Activated naive CD4-positive, alpha-beta T cell treated with anti-CD3 and anti-CD28 coated beads for 36 hours (primary cell): ENCODE measurements at regions not wholly inside any gene's neighbourhood (a gene's known extent, or its start where the extent isn't known, plus 50 kb on each side); places are given as distances from the start of the nearest gene placed in this dataset.

Source experiments
- CTCF ChIA-PET: fragments of 350-600 bp; sonication (Branson Sonifier 250); formaldehyde crosslinking; loops from one replicate; lab custom pipeline; 2021; ENCODE audit warnings: antibody characterized with exemption; lab: Charles Lee
- DNase-seq: peaks from one replicate; pipeline ENCODE4 v3.0.0-alpha.2; 2020
- H3K27ac Mint-ChIP-seq: one replicate; pipeline ENCODE4 v1.8.0; 2021; ENCODE audit warnings: mild to moderate bottlenecking, mixed read lengths
- H3K27me3 Mint-ChIP-seq: one replicate; pipeline ENCODE4 v1.8.0; 2021; ENCODE audit warnings: low read depth, mixed read lengths
- H3K36me3 Mint-ChIP-seq: one replicate; pipeline ENCODE4 v1.8.0; 2021; ENCODE audit warnings: low read depth, mixed read lengths
- H3K4me1 Mint-ChIP-seq: one replicate; pipeline ENCODE4 v1.8.0; 2021; ENCODE audit warnings: low read depth, mixed read lengths
- H3K4me3 Mint-ChIP-seq: one replicate; pipeline ENCODE4 v1.8.0; 2021; ENCODE audit warnings: mild to moderate bottlenecking, moderate library complexity, mixed read lengths
- H3K9me3 Mint-ChIP-seq: one replicate; pipeline ENCODE4 v1.8.0; 2021; ENCODE audit warnings: mixed read lengths
- intact Hi-C: fragments of 100-400 bp; cut with micrococcal nuclease; formaldehyde crosslinking; loops from one replicate; pipeline ENCODE4 v1.15.1; 2023

DNA sequence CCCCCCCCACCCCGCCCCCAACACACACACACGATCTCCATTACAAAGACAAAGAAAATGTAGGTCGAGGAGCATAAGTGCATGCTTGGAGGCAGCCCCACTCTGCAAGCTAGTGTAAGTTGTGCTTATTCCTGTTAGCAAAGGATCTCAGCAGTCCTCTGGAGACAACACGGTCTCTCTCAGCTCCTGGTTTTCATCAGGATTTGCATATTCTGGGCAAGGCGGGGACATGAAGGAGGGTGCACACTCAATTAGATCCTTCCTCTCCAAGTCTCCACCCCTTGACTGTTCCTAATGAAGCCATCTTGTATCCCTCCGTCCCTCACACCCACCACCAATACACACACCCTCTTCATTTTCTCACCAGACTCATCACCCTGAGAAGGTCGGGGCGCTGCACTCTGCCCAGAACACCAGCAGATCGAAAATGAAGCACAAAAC lies 63.8 kb downstream of the MRPL46 start:
- H3K36me3 Mint-ChIP-seq = no peaks in the 10 kb centered on the region
- no peak overlapping the region for H3K27ac Mint-ChIP-seq
- H3K4me1 Mint-ChIP-seq = peaks cover 5% of the 10 kb centered on the region
- peaks cover 8% of the 10 kb centered on the region for H3K27me3 Mint-ChIP-seq
- intact Hi-C loops = no loop called here
- no peaks in the 10 kb centered on the region for H3K9me3 Mint-ChIP-seq
- no peak for DNase-seq
- CTCF ChIA-PET = no interaction called here
- no peak overlapping the region for H3K4me3 Mint-ChIP-seq

DNA sequence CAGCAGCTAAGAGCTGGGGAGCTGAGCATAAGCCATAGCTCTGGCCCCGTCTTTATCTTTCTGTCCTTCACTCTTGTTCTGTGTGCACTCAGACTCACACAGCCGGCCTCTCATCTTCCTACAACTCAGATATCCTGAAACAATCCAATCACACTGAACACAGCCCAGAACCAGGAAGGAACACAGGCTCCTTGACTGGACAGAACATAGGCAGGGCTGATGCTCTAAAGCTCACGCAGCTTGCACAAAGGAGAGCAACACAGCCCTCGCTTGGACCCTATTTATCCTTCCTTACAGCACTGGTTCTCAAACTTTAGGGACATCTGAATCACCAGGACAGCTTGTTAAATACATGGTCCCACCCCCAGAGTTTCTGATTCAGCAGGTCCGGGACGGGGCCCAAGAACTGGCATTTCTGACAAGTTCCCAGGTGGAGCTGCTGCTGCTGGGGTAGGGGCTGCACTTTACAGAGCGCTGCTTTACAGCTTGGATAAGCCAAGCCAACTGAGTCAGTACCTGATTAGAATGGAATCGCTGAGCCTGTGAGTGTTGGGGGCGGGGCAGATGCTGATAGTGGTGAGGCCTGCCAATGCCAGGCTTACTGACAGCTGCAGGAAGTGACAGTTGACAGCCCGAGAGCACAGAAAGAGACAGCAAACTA lies 65.1 kb downstream of the MRPL46 start:
- no peak overlapping the region for H3K27ac Mint-ChIP-seq
- no peak overlapping the region for H3K4me3 Mint-ChIP-seq
- CTCF ChIA-PET = interaction anchor here (0.6 kb wide), 1 partner anchor 72 kb away, joined by 6 read pairs; no protein-coding TSS in a partner anchor
- intact Hi-C loops = no loop called here
- H3K27me3 Mint-ChIP-seq = peaks cover 4% of the 10 kb centered on the region
- no peaks in the 10 kb centered on the region for H3K9me3 Mint-ChIP-seq
- DNase-seq = peak; percentile 73
- H3K4me1 Mint-ChIP-seq = peaks cover 5% of the 10 kb centered on the region
- no peaks in the 10 kb centered on the region for H3K36me3 Mint-ChIP-seq

DNA sequence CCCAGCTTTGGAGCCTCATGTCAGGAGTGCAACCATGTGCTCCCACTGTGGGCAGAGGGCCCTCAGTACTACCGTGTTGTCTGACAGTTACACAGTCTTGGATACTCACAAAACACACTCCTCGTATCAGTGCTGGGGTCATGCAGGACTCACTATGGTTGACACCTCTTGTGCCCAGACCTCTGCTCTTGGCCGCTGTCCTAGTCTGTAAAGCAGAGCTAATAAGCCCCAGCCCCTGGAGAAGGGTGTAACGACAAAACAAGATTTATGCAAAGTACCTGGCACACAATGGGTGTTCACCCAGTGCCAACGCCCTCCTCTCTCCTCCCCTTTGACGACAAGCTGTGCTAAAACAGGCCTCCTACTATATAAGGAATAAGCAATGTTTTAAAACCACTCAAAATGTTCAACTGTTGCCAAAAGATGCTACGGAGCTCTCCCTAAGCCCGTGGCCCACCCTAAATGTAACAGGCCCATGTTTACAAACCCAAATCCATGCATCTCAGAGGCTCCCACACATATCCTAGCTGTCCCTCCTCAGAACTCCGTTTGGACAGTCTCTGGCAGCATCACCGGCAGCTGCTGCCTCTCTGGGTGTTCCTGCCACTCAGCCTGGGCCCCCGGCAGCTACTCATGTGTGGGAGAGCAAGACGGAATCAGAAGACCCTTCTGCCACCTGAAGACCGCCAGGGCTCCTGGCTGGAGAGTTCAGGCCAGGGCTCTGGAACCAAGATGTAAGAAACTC lies 65.8 kb downstream of the MRPL46 start:
- intact Hi-C loops = no loop called here
- CTCF ChIA-PET = no interaction called here
- DNase-seq = no peak
- no peak overlapping the region for H3K4me3 Mint-ChIP-seq
- H3K27me3 Mint-ChIP-seq = peaks cover 4% of the 10 kb centered on the region
- no peak overlapping the region for H3K27ac Mint-ChIP-seq
- H3K4me1 Mint-ChIP-seq = peaks cover 5% of the 10 kb centered on the region
- H3K36me3 Mint-ChIP-seq = no peaks in the 10 kb centered on the region
- H3K9me3 Mint-ChIP-seq = no peaks in the 10 kb centered on the region

DNA sequence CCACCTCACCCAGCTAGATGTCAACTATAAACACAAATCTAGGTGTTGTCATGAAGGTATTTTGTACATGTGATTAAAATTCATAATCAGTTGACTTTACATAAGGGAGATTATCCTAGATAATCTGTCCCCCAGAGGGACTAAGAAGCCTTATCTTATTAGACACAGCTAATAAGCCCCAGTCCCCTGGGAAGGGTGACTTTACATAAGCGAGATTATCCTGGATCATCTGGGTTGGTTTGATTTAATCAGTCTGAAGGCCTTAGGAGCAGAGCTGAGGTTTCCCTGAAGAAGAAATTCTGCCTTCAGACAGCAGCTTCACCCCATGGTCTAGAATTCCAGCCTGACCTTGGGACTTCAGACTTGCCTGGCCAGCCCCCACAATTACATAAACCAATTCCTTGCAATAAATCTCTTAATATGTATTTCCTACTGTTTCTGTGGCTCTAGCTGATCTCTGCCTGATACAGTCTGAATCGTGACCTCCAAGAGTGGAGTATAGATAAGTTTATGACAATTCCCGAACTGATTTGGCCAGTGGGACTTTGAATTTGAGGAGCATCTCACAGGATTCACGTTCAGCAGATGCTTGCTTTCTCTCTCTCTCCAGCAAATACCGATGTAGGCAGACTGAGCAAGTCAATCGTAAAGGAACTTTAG lies 66.5 kb downstream of the MRPL46 start:
- CTCF ChIA-PET = no interaction called here
- peaks cover 5% of the 10 kb centered on the region for H3K4me1 Mint-ChIP-seq
- H3K9me3 Mint-ChIP-seq = no peaks in the 10 kb centered on the region
- intact Hi-C loops = no loop called here
- no peak for DNase-seq
- no peak overlapping the region for H3K4me3 Mint-ChIP-seq
- peaks cover 2% of the 10 kb centered on the region for H3K27me3 Mint-ChIP-seq
- H3K36me3 Mint-ChIP-seq = no peaks in the 10 kb centered on the region
- no peak overlapping the region for H3K27ac Mint-ChIP-seq

DNA sequence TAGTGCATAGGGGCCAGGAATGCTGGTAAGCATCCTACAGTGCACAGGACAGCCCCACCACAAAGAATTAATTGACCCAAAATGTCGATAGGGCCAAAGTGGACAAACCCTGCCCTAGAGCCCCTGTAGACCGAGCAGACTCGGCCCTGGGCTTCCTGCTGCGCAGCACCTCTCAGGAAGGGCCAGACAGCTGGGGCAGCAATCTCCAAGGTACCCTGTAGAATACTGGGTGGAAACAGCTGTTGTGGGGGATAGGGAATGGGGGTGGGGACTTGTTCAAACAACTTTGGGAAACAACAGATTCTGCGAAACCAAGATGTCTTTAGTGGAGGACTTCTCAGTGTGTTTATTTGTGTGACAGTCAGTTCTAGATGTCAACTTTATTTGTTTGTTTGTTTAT lies 67.1 kb downstream of the MRPL46 start:
- Mint-ChIP-seq H3K4me3 (no peak overlapping the region), H3K36me3 (no peaks in the 10 kb centered on the region), H3K27me3 (peaks cover 2% of the 10 kb centered on the region), H3K4me1 (peaks cover 5% of the 10 kb centered on the region), H3K9me3 (no peaks in the 10 kb centered on the region), H3K27ac (no peak overlapping the region)
- intact Hi-C loops = no loop called here
- CTCF ChIA-PET = no interaction called here
- DNase-seq = no peak

DNA sequence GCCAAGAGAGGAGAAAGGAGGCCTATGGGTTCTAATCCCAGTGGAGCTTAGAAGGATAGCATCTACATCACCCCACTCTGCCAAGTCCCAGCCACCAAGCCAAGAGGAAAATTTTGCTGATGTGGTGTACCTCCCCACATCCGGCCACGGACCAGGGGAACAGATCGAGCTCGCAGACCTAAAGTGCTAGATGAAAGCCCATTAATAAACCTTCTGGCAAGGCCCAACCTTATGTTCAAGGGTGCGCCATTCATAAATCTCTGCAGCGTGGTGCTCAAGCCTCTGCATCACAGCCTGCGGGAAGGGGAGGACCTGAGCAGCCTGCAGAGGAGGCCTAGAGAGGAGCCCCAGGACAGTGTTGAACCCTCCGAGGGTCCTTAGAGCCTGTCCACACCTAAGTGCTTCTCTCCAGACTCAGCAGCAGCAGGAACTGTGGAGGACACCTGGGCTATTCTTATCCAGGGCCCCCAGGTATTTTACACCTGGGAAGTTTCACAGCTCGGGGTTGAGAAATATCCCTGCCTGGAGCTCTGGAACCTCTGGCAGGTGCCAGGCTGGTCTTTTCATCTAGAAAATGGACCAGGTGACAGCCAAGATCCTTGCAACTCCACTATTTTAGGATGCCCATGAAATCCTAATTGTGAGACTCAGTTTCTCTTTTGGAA lies 68.0 kb downstream of the MRPL46 start:
- Mint-ChIP-seq H3K4me1 (peaks cover 5% of the 10 kb centered on the region), H3K4me3 (no peak overlapping the region), H3K27ac (no peak overlapping the region), H3K27me3 (peaks cover 2% of the 10 kb centered on the region), H3K9me3 (no peaks in the 10 kb centered on the region), H3K36me3 (no peaks in the 10 kb centered on the region)
- CTCF ChIA-PET = no interaction called here
- intact Hi-C loops = no loop called here
- DNase-seq = no peak

DNA sequence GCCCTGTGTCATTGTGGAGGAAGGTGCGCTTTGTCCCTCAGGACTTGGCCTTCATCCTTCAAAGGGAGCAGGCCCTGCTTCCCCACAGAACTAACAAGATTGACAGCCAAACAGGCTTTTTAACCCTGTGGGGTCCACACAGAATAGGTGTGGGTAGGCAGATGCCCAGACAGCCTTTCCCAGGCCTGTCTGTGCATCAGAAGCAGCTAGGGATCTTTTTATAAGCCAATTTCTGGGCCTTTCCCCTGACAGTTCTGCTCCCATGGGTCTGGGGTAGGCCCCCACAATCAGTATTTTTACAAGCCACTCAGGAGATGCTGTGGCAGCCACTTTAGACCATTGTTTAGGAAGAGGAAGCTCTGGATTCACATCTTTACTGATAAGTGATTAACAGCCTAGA lies 69.2 kb downstream of the MRPL46 start:
- DNase-seq = no peak
- no peaks in the 10 kb centered on the region for H3K36me3 Mint-ChIP-seq
- no peak overlapping the region for H3K27ac Mint-ChIP-seq
- no peak overlapping the region for H3K4me3 Mint-ChIP-seq
- H3K4me1 Mint-ChIP-seq = peaks cover 8% of the 10 kb centered on the region
- H3K27me3 Mint-ChIP-seq = peaks cover 2% of the 10 kb centered on the region
- CTCF ChIA-PET = no interaction called here
- H3K9me3 Mint-ChIP-seq = no peaks in the 10 kb centered on the region
- intact Hi-C loops = no loop called here

DNA sequence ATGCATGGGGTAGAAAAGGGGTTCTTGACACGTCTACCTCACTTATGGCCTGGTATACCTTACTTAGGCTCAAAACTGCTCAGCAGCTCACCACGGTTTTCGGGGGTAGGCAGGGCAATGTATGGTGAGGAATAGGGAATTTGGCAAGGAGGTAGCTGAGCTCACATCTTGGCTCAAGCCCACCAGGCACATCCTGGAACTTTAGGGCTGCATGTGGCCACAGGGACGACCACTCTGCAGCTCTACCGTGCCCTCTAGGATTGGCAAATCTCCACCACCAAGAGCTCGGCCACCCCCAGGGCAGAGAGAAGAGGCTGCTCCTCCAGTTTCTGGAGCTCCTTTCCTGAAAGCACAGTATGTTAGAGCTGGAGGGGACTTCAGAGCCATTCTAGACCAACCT lies 69.7 kb downstream of the MRPL46 start:
- DNase-seq = no peak
- Mint-ChIP-seq H3K36me3 (no peaks in the 10 kb centered on the region), H3K4me1 (peaks cover 6% of the 10 kb centered on the region), H3K27ac (no peak overlapping the region), H3K27me3 (peaks cover 2% of the 10 kb centered on the region), H3K9me3 (no peaks in the 10 kb centered on the region), H3K4me3 (no peak overlapping the region)
- intact Hi-C loops = no loop called here
- CTCF ChIA-PET = no interaction called here

DNA sequence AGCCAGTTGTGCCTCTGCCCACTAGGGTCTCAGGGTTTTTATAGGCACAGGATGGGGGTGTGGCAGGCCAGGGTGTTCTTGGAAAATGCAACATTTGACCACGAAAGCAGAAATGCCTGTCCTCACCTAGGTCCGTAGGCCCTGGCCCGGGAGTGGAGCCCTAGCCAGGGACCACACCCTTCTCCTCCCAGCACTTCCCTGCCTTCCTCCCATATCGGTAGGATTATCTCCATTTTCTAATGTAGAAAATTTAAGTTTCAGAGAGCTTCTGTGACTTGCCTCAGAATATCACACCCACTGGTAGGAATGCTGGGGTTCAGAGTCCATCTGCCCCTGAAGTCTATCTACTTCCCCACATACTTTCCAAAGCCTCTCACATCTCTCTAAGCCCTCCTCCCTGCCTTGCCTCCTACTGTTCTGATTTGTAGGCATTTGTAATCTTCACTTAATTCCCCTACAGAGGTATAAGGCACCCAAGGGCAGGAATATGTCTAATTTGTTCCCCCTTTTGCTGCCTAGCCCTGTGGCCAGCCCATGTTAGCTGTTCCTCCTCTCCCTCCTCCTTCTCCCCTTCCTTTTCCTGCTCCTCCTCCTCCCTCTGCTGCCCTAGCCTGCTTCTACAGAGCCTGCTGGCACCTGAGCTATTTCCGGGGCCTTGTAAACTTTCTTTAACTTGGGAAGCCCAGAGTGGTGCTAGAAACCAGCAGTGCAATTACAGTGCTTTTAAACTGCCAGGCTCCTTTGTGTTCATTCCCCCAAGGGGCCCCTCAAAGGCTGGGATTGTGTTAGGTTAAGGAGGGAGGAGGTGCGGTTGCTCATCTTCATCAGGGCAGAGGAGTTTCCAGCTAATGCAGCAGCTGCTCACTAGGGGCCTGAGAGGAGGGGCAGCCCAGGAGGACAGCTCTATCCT lies 71.1 kb downstream of the MRPL46 start:
- Mint-ChIP-seq H3K27ac (no peak overlapping the region), H3K27me3 (peaks cover 3% of the 10 kb centered on the region), H3K36me3 (no peaks in the 10 kb centered on the region), H3K4me1 (peaks cover 3% of the 10 kb centered on the region), H3K9me3 (no peaks in the 10 kb centered on the region), H3K4me3 (no peak overlapping the region)
- CTCF ChIA-PET = no interaction called here
- DNase-seq = no peak
- intact Hi-C loops = no loop called here

DNA sequence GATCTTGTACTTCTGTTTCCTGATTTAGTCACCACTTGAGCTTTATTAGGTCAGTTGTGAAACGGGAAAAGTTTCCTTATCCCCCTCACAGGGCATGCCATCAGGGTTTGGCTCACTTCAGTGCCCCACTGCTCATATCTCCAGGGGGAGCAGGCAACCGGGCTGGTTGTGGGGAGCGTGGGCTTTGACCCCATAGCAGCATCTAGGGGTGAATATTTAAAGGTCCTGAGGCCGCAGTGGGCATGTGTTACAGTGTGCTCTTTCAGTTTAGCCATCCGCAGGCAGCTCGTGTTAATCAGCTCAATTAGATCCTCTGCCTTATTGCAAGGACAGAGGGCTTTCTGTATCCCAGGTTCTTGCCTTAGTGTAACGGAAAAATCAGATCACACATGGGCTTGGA lies 71.9 kb downstream of the MRPL46 start:
- H3K36me3 Mint-ChIP-seq = no peaks in the 10 kb centered on the region
- H3K4me3 Mint-ChIP-seq = no peak overlapping the region
- peaks cover 3% of the 10 kb centered on the region for H3K4me1 Mint-ChIP-seq
- peaks cover 4% of the 10 kb centered on the region for H3K27me3 Mint-ChIP-seq
- DNase-seq = no peak
- intact Hi-C loops = no loop called here
- no peaks in the 10 kb centered on the region for H3K9me3 Mint-ChIP-seq
- CTCF ChIA-PET = no interaction called here
- no peak overlapping the region for H3K27ac Mint-ChIP-seq

DNA sequence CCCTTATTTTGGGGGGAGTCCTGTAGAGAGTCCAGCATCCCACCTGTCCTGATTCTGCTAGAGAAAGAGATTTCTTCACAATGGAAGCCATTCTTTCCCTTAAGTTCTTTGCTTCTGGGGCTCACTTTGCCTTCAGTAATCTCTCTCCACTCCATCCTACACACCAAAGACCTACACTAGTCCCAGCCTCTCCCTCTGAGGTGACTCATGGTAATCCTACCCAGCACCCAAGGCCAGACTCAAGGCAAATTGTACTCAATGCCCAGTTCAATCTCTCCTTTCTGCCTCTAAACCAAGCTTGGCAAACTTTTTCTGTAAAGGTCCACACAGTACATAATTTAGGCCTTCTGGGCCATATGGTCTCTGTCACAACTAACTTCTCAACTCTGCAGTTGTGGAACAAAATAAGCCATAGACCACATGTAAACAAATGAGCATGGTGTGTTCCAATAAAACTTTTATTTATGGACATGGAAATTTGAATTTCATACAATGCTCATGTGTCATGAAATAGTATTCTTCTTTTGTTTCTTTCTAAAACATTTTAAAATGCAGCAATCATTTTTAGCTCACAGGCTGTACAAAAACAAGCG lies 72.5 kb downstream of the MRPL46 start:
- no peaks in the 10 kb centered on the region for H3K9me3 Mint-ChIP-seq
- no peak overlapping the region for H3K4me3 Mint-ChIP-seq
- no peak overlapping the region for H3K27ac Mint-ChIP-seq
- peaks cover 3% of the 10 kb centered on the region for H3K4me1 Mint-ChIP-seq
- intact Hi-C loops = no loop called here
- no peak for DNase-seq
- CTCF ChIA-PET = no interaction called here
- H3K27me3 Mint-ChIP-seq = peaks cover 4% of the 10 kb centered on the region
- no peaks in the 10 kb centered on the region for H3K36me3 Mint-ChIP-seq
